ENCODE measurements at regions not wholly inside any gene's neighbourhood (a gene's known extent, or its start where the extent isn't known, plus 50 kb on each side); places are given as distances from the start of the nearest gene placed in this dataset.

- CTCF ChIA-PET: no interaction called here
- Mint-ChIP-seq H3K27ac (no peak overlapping the region), H3K4me1 (peaks cover 17% of the 10 kb centered on the region), H3K9me3 (ENCODE audit: low read depth) (no peaks in the 10 kb centered on the region), H3K27me3 (no peaks in the 10 kb centered on the region), H3K4me3 (no peak overlapping the region), H3K36me3 (peaks cover 15% of the 10 kb centered on the region)
- no peak for DNase-seq
- ATAC-seq: no peak
Observed at GRCh38 chrX:42930071-42930470, 152.1 kb upstream of the PPP1R2C start.

DNA sequence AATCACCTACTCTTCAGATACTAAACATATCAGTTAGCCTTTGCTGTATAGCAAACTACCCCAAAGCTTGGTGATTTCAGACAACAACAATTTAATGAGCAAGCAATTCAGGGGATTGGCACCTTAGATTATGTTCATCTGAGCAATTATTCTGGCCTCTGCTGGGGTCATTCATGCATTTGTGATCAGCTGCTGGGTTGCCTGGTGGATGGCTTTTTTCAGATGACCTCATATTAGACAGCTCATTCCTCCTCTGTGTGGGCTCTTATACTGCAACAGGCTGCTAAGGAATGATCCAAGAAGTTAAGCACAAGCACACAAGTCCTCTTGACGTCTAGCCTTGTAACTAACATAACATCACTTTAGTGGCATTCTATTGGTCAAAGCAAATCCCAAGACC, 153.0 kb upstream of the PPP1R2C start:
- CTCF ChIA-PET: no interaction called here
- peaks cover 15% of the 10 kb centered on the region for H3K36me3 Mint-ChIP-seq
- no peaks in the 10 kb centered on the region for H3K9me3 Mint-ChIP-seq (ENCODE audit: low read depth)
- peaks cover 23% of the 10 kb centered on the region for H3K4me1 Mint-ChIP-seq
- no peak for DNase-seq
- no peak overlapping the region for H3K4me3 Mint-ChIP-seq
- no peak overlapping the region for H3K27ac Mint-ChIP-seq
- no peaks in the 10 kb centered on the region for H3K27me3 Mint-ChIP-seq
- ATAC-seq: no peak

DNA sequence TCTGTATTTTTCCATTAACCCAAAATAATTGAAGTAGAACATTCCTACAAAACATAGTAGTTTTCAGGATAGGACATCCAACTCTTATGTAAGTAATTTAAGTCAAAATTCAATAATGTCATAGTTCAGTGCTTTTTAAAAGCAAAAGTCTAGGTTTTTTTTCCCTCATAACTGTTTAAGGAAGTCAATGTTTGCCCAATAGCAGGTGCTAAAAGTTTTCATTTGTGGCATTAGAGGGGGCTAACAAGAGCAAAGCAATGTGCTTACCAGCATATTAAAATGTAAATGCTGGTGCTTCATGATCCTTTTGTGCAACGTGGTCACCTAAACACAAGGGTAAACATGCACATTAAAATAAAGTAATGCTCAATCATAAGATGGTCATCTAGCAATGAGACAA, 155.2 kb upstream of the PPP1R2C start:
- DNase-seq (no peak), ATAC-seq (no peak)
- H3K4me1 Mint-ChIP-seq: peaks cover 23% of the 10 kb centered on the region
- CTCF ChIA-PET: interaction anchor here (1.6 kb wide), 1 partner anchor 10 kb away, joined by 3 read pairs; no protein-coding TSS in a partner anchor
- peaks cover 15% of the 10 kb centered on the region for H3K36me3 Mint-ChIP-seq
- peak overlapping the region; percentile 63 for H3K27ac Mint-ChIP-seq
- no peaks in the 10 kb centered on the region for H3K9me3 Mint-ChIP-seq (ENCODE audit: low read depth)
- no peak overlapping the region for H3K4me3 Mint-ChIP-seq
- H3K27me3 Mint-ChIP-seq: no peaks in the 10 kb centered on the region

DNA sequence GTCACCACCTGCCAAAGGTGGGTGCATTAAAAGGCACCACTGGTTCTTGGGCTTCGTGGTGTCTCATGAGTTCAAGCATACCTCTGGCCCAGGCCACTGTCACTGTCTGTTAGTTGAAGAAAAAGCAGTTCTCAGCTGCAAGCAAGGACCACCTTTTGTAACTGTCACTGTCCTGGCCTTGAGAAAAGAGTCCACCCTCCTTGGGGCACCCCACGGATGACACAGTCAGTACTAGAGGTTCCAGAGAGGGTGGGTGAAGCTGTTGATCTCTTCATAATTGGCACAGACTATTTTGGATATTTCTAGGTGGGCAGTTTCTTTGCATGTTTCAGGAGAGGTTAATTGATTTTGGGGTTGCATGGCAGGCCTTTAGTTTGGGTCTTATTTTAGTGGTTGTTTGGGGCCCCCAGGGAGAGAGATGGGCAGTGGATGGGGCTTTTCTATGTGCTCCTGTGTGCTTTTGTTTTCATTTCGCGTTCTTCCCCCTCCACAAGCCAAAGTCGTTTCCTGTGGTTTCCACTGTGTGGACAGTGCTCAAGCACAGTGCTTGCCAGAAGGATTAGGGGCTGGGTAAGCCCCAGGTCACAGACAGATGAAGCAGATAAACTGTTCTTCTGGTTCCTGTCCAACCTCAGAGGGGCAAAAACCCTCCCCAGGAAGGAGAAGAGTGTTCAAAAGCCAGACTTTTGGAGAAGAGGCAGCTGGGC, 156.2 kb upstream of the PPP1R2C start:
- H3K36me3 Mint-ChIP-seq: peaks cover 20% of the 10 kb centered on the region
- CTCF ChIA-PET: interaction anchor here (1.4 to 1.6 kb wide), 2 partner anchors 9 to 10 kb away, joined by 3 to 6 read pairs; no protein-coding TSS in a partner anchor
- peaks cover 28% of the 10 kb centered on the region for H3K4me1 Mint-ChIP-seq
- H3K4me3 Mint-ChIP-seq: peak overlapping the region; percentile 34
- DNase-seq (peak; percentile 79), ATAC-seq (peak; percentile 93)
- peak overlapping the region; percentile 91 for H3K27ac Mint-ChIP-seq
- no peaks in the 10 kb centered on the region for H3K27me3 Mint-ChIP-seq
- H3K9me3 Mint-ChIP-seq (ENCODE audit: low read depth): peaks cover 4% of the 10 kb centered on the region

- H3K4me3 Mint-ChIP-seq: no peak overlapping the region
- ATAC-seq (no peak), DNase-seq (no peak)
- H3K36me3 Mint-ChIP-seq: peaks cover 24% of the 10 kb centered on the region
- H3K9me3 Mint-ChIP-seq (ENCODE audit: low read depth): peaks cover 4% of the 10 kb centered on the region
- H3K27ac Mint-ChIP-seq: peak overlapping the region; percentile 98
- H3K27me3 Mint-ChIP-seq: no peaks in the 10 kb centered on the region
- CTCF ChIA-PET: no interaction called here
- peaks cover 56% of the 10 kb centered on the region for H3K4me1 Mint-ChIP-seq
Observed at GRCh38 chrX:42941671-42942070, 163.7 kb upstream of the PPP1R2C start.

GRCh38 chrX:42943051-42943974, 165.3 kb upstream of the PPP1R2C start:
- H3K27ac Mint-ChIP-seq: peak overlapping the region; percentile 98
- CTCF ChIA-PET: interaction anchor here (0.7 to 1.4 kb wide), 6 partner anchors 9 to 1247 kb away, joined by 3 to 6 read pairs (median 3); no protein-coding TSS in a partner anchor
- ATAC-seq (peak; percentile 38), DNase-seq (peak; percentile 71)
- peak overlapping the region; percentile 54 for H3K4me3 Mint-ChIP-seq
- H3K36me3 Mint-ChIP-seq: peaks cover 21% of the 10 kb centered on the region
- peaks cover 4% of the 10 kb centered on the region for H3K9me3 Mint-ChIP-seq (ENCODE audit: low read depth)
- H3K27me3 Mint-ChIP-seq: no peaks in the 10 kb centered on the region
- H3K4me1 Mint-ChIP-seq: peaks cover 71% of the 10 kb centered on the region

DNA sequence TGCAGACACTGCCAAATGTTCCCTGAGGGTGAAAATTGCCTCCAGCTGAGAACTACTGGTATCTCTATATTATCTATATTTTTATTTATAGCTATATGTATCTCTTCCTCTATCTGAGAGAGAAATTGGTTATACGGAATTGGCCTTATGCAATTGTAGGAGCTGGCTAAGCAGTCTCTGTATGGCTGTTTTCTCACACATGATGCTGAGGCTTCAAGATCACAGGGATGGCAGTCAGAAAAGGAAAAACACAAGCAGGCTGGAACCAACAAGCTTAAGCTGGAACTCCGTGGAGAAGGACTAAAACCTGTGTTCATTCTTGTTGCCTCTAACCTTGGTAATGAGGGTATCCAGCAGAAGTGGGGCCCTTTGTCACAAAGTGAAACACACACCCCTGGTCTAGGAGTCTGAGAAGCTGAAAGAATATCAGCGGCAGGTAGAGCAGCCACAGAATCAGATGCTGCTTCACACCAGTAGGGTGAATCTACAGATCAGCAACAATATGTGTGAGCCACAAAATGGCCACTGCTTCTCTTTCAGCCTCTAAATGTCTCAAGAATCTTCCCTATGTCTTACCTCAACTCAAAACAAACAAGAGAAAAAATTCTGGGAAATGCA, 166.5 kb upstream of the PPP1R2C start:
- Mint-ChIP-seq H3K9me3 (ENCODE audit: low read depth) (no peaks in the 10 kb centered on the region), H3K4me3 (peak overlapping the region; percentile 59), H3K27ac (peak overlapping the region; percentile 98), H3K4me1 (peaks cover 76% of the 10 kb centered on the region), H3K36me3 (peaks cover 16% of the 10 kb centered on the region), H3K27me3 (no peaks in the 10 kb centered on the region)
- ATAC-seq (peak; percentile 70), DNase-seq (peak; percentile 58)
- CTCF ChIA-PET: interaction anchor here (0.6 to 1.4 kb wide), 4 partner anchors 10 to 1963 kb away, joined by 3 to 6 read pairs (median 3); no protein-coding TSS in a partner anchor

- no peaks in the 10 kb centered on the region for H3K9me3 Mint-ChIP-seq (ENCODE audit: low read depth)
- peaks cover 3% of the 10 kb centered on the region for H3K36me3 Mint-ChIP-seq
- peak overlapping the region; percentile 75 for H3K4me3 Mint-ChIP-seq
- no peaks in the 10 kb centered on the region for H3K27me3 Mint-ChIP-seq
- H3K27ac Mint-ChIP-seq: peak overlapping the region; percentile 98
- no peak for DNase-seq
- ATAC-seq: peak; percentile 18
- peaks cover 76% of the 10 kb centered on the region for H3K4me1 Mint-ChIP-seq
- CTCF ChIA-PET: no interaction called here
Observed at GRCh38 chrX:42946544-42947194, 168.7 kb upstream of the PPP1R2C start.

DNA sequence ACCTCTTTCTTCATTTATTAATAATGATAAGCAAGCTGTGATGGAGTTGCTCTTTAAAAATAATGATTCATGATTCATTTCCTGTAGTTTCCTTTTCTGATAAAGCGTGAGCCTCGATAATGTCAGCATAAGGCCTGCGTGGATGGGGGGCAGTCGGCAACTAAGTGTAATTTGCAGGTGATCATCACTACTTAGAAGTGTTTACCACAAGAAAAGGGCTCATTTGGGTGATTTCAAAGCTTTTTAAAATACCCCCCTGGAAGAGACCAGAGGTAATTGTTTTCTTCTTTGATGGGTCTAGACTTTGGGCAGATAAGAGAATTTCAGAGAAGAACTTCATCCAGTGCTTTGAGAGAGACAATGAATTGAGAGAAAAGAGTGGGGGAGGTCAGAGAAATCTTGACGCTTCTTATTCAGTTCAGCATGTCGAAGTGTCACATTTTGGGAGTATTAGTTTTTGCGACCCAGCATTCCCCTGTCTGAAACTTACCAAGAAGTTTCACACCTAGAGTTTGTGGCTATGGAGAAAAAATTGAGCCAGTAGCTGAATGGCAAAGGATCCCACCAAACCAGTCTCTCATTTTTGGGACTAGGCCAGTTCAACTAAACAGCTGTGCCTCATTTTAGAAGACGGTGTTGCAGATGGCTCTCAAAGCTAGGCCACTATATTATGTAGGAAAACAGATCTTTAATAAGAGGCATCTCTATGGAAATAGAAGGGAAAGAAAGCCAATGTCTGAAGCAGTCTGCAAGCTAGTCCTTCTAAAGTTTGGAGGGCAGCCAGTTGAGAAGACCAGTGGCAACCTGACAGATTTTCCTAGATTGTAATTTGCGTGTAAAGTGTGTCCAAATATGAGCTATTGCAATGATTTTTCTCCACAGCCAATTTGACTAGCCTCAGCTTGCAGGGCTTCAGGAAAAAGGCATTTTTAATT, 171.0 kb upstream of the PPP1R2C start:
- Mint-ChIP-seq H3K36me3 (peaks cover 12% of the 10 kb centered on the region), H3K9me3 (ENCODE audit: low read depth) (peaks cover 2% of the 10 kb centered on the region), H3K4me1 (peaks cover 66% of the 10 kb centered on the region), H3K27ac (peak overlapping the region; percentile 98), H3K27me3 (no peaks in the 10 kb centered on the region), H3K4me3 (peak overlapping the region; percentile 44)
- DNase-seq (peak; percentile 41), ATAC-seq (peak; percentile 26)
- CTCF ChIA-PET: no interaction called here

GRCh38 chrX:42951747-42952146, 173.8 kb upstream of the PPP1R2C start:
- no peak for DNase-seq
- H3K27ac Mint-ChIP-seq: no peak overlapping the region
- no peaks in the 10 kb centered on the region for H3K27me3 Mint-ChIP-seq
- no peak for ATAC-seq
- H3K36me3 Mint-ChIP-seq: peaks cover 24% of the 10 kb centered on the region
- peaks cover 2% of the 10 kb centered on the region for H3K9me3 Mint-ChIP-seq (ENCODE audit: low read depth)
- CTCF ChIA-PET: no interaction called here
- peaks cover 54% of the 10 kb centered on the region for H3K4me1 Mint-ChIP-seq
- H3K4me3 Mint-ChIP-seq: no peak overlapping the region

GRCh38 chrX:42952621-42953020, 174.7 kb upstream of the PPP1R2C start:
- peaks cover 25% of the 10 kb centered on the region for H3K36me3 Mint-ChIP-seq

GRCh38 chrX:42954880-42955279, 176.9 kb upstream of the PPP1R2C start:
- CTCF ChIA-PET: no interaction called here
- ATAC-seq (no peak), DNase-seq (no peak)
- H3K36me3 Mint-ChIP-seq: peaks cover 24% of the 10 kb centered on the region
- no peaks in the 10 kb centered on the region for H3K27me3 Mint-ChIP-seq
- H3K4me1 Mint-ChIP-seq: peaks cover 28% of the 10 kb centered on the region
- peaks cover 2% of the 10 kb centered on the region for H3K9me3 Mint-ChIP-seq (ENCODE audit: low read depth)
- H3K27ac Mint-ChIP-seq: no peak overlapping the region
- H3K4me3 Mint-ChIP-seq: no peak overlapping the region

More at GRCh38 chrX:42952621-42953020, 174.7 kb upstream of the PPP1R2C start:
- Mint-ChIP-seq H3K27me3 (no peaks in the 10 kb centered on the region), H3K4me3 (no peak overlapping the region), H3K4me1 (peaks cover 45% of the 10 kb centered on the region), H3K27ac (no peak overlapping the region), H3K9me3 (ENCODE audit: low read depth) (peaks cover 2% of the 10 kb centered on the region)
- DNase-seq (no peak), ATAC-seq (no peak)
- CTCF ChIA-PET: no interaction called here
